ENCODE measurements at regions not wholly inside any gene's neighbourhood (a gene's known extent, or its start where the extent isn't known, plus 50 kb on each side); places are given as distances from the start of the nearest gene placed in this dataset.

- intact Hi-C loops (cut with DNase I; ENCODE audit: low total_unique reads): no loop called here
- peak overlapping the region in 1 of 2 donors; percentile 57 for H3K27ac ChIP-seq
- TF ChIP-seq POLR2A (IDR thresholded peaks at IDR 0.05): no peak
- no peaks in the 10 kb centered on the region for H3K4me1 ChIP-seq
- DNase-seq (ENCODE audit: low spot score in 2 of 2): no peak
- no peak overlapping the region for H3K4me3 ChIP-seq
- no peaks in the 10 kb centered on the region for H3K9me3 ChIP-seq
- H3K36me3 ChIP-seq: no peaks in the 10 kb centered on the region
- no peaks in the 10 kb centered on the region for H3K27me3 ChIP-seq
Measured at GRCh38 chr1:60572378-60572777, 498.8 kb upstream of the C1orf87 start.

- Histone ChIP-seq H3K27me3 (no peaks in the 10 kb centered on the region), H3K4me1 (no peaks in the 10 kb centered on the region), H3K27ac (no peak overlapping the region), H3K9me3 (no peaks in the 10 kb centered on the region), H3K4me3 (no peak overlapping the region), H3K36me3 (no peaks in the 10 kb centered on the region)
- no peak for DNase-seq (ENCODE audit: low spot score in 2 of 2)
- intact Hi-C loops (cut with DNase I; ENCODE audit: low total_unique reads): no loop called here
- TF ChIP-seq POLR2A (IDR thresholded peaks at IDR 0.05) (no peak), POLR2AphosphoS5 (IDR thresholded peaks at IDR 0.05) (no peak)
Measured at GRCh38 chr1:60571811-60572210, 498.2 kb upstream of the C1orf87 start.

- H3K36me3 ChIP-seq: no peaks in the 10 kb centered on the region
- H3K27me3 ChIP-seq: no peaks in the 10 kb centered on the region
- H3K4me1 ChIP-seq: no peaks in the 10 kb centered on the region
- H3K27ac ChIP-seq: no peak overlapping the region
- intact Hi-C loops (cut with DNase I; ENCODE audit: low total_unique reads): no loop called here
- no peak overlapping the region for H3K4me3 ChIP-seq
- no peak for TF ChIP-seq POLR2AphosphoS5 (IDR thresholded peaks at IDR 0.05)
- TF ChIP-seq CTCF (IDR thresholded peaks at IDR 0.05): no peak
- no peak for TF ChIP-seq POLR2A (IDR thresholded peaks at IDR 0.05)
- no peaks in the 10 kb centered on the region for H3K9me3 ChIP-seq
- no peak for DNase-seq (ENCODE audit: low spot score in 2 of 2)
Measured at GRCh38 chr1:60569189-60569588, 495.6 kb upstream of the C1orf87 start.

- H3K36me3 ChIP-seq: no peaks in the 10 kb centered on the region
- H3K4me1 ChIP-seq: no peaks in the 10 kb centered on the region
Measured at GRCh38 chr1:60567256-60567655, 493.7 kb upstream of the C1orf87 start.

GRCh38 chr1:60564916-60565750 lies 491.6 kb upstream of the C1orf87 start:
- intact Hi-C loops (cut with DNase I; ENCODE audit: low total_unique reads): no loop called here
- Histone ChIP-seq H3K4me3 (no peak overlapping the region), H3K27me3 (no peaks in the 10 kb centered on the region), H3K36me3 (no peaks in the 10 kb centered on the region), H3K4me1 (no peaks in the 10 kb centered on the region), H3K27ac (no peak overlapping the region), H3K9me3 (no peaks in the 10 kb centered on the region)
- no peak for DNase-seq (ENCODE audit: low spot score in 2 of 2)
- TF ChIP-seq POLR2AphosphoS5 (IDR thresholded peaks at IDR 0.05) (no peak), POLR2A (IDR thresholded peaks at IDR 0.05) (no peak), CTCF (IDR thresholded peaks at IDR 0.05) (no peak)

More at GRCh38 chr1:60567256-60567655, 493.7 kb upstream of the C1orf87 start:
- Histone ChIP-seq H3K27ac (no peak overlapping the region), H3K4me3 (no peak overlapping the region), H3K9me3 (no peaks in the 10 kb centered on the region), H3K27me3 (no peaks in the 10 kb centered on the region)
- TF ChIP-seq POLR2A (IDR thresholded peaks at IDR 0.05) (no peak), CTCF (IDR thresholded peaks at IDR 0.05) (no peak), POLR2AphosphoS5 (IDR thresholded peaks at IDR 0.05) (no peak)
- intact Hi-C loops (cut with DNase I; ENCODE audit: low total_unique reads): no loop called here
- no peak for DNase-seq (ENCODE audit: low spot score in 2 of 2)

- H3K4me1 ChIP-seq: no peaks in the 10 kb centered on the region
- no peaks in the 10 kb centered on the region for H3K27me3 ChIP-seq
- H3K4me3 ChIP-seq: no peak overlapping the region
- H3K27ac ChIP-seq: no peak overlapping the region
- TF ChIP-seq CTCF (IDR thresholded peaks at IDR 0.05) (no peak), POLR2AphosphoS5 (IDR thresholded peaks at IDR 0.05) (no peak), POLR2A (IDR thresholded peaks at IDR 0.05) (no peak)
- intact Hi-C loops (cut with DNase I; ENCODE audit: low total_unique reads): no loop called here
- no peaks in the 10 kb centered on the region for H3K9me3 ChIP-seq
- no peaks in the 10 kb centered on the region for H3K36me3 ChIP-seq
- no peak for DNase-seq (ENCODE audit: low spot score in 2 of 2)
Measured at GRCh38 chr1:60563777-60564535, 490.4 kb upstream of the C1orf87 start.

All from breast epithelium (tissue), 4 donors.